GM13977 (cell line): ENCODE measurements at regions not wholly inside any gene's neighbourhood (a gene's known extent, or its start where the extent isn't known, plus 50 kb on each side); places are given as distances from the start of the nearest gene placed in this dataset.

Source experiments
- DNase-seq: peaks from one replicate; pipeline ENCODE4 v3.0.0; 2012; ENCODE audit warnings: low spot score
- in situ Hi-C: fragments of 300-500 bp; cut with MboI; formaldehyde crosslinking; loops from one replicate; pipeline ENCODE4 v1.12.0; 2022; ENCODE audit warnings: low sequenced_read_pairs, low pct_unique_long_range_greater_than_20kb, mixed read lengths, inconsistent platforms; ENCODE audit not compliant: unreplicated experiment
- TF ChIP-seq, protein P1 (sequence below): IDR thresholded peaks from 2 replicates; pipeline ENCODE4 v1.5.1; 2012; ENCODE audit warnings: mild to moderate bottlenecking, control low read depth; ENCODE audit not compliant: insufficient read depth; ENCODE audit errors: extremely low read depth, missing control alignments

DNA sequence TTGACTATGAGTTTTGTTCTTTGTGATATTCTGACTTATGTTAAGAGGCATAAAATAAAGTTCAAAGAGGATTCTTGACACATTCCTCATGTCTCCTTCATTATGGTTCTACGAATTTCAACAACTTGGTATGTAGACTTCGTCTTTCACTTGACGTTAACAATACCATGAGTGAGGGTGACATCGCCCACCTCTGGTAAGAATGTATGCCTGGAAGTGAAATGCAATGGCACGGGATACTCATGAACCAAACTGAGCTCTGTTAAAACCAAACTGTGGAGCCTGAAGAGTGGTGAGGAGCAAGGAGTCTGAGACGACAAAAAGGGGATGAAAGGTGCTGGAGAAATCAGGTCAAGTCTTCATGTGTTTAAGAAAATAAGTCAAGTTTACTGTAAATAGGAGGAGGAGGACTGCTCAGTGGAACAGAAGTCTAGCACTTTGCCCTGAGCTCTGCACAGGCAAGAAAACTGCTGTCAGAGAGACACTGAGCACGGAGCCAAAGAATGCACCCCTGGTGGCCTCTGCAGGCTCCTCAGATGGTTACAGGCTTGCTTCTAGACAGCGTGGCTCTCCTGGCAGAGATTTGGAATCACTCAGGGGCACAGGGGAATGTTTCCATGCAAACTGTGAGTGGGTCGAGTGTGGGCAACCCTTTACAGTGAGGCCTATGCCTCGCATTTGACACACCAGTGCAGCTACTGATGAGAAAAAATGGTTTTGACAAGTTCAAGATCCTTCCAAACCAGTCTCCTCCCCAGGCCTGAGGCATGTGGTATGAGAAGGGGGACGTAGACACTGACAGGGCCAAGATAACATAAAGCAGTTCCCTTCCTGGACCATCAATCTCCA lies 470.1 kb downstream of the IRX1 start:
- TF ChIP-seq, protein P1, sequence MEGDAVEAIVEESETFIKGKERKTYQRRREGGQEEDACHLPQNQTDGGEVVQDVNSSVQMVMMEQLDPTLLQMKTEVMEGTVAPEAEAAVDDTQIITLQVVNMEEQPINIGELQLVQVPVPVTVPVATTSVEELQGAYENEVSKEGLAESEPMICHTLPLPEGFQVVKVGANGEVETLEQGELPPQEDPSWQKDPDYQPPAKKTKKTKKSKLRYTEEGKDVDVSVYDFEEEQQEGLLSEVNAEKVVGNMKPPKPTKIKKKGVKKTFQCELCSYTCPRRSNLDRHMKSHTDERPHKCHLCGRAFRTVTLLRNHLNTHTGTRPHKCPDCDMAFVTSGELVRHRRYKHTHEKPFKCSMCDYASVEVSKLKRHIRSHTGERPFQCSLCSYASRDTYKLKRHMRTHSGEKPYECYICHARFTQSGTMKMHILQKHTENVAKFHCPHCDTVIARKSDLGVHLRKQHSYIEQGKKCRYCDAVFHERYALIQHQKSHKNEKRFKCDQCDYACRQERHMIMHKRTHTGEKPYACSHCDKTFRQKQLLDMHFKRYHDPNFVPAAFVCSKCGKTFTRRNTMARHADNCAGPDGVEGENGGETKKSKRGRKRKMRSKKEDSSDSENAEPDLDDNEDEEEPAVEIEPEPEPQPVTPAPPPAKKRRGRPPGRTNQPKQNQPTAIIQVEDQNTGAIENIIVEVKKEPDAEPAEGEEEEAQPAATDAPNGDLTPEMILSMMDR, result no peak
- in situ Hi-C loops, result no loop called here
- DNase-seq, result no peak

DNA sequence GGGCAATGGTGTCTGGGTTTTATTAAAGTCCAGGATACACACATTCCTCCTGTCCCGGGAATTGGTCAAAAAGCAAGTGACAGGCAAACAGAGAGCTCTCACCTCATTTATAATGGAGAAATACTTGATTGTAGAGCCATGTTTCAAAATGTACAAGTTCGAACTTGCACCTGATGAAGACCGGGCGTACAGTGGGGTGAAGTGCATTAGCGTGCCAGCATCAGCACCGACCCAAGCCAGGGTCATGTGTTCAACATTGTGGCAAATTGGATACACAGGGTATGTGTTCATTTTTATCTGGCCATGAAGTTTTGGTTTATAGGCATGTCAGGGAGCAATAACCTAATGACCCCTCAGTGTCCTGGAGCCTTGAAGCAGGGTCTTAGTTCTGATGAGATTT lies 472.5 kb downstream of the IRX1 start:
- DNase-seq, result no peak
- TF ChIP-seq, protein P1, result no peak
- in situ Hi-C loops, result no loop called here

DNA sequence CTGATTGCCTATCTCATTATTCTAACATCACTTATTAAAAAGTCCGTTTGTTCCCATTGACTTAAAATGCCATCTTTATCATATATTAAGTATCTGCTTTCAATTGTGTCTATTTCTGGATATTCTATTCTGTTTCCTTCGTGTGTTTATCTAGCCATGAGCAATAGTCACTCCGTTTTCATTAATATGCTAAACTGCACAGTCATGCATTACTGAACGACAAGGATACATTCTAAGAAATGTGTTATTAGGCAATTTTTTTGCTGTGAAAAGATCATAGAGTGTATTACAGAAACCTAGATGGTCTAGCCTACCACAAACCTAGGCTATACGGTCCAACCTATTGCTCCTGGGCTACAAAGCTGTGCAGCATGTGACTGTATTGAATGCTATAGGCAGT lies 482.9 kb downstream of the IRX1 start:
- in situ Hi-C loops, result no loop called here
- no peak for DNase-seq
- TF ChIP-seq, protein P1, result no peak

DNA sequence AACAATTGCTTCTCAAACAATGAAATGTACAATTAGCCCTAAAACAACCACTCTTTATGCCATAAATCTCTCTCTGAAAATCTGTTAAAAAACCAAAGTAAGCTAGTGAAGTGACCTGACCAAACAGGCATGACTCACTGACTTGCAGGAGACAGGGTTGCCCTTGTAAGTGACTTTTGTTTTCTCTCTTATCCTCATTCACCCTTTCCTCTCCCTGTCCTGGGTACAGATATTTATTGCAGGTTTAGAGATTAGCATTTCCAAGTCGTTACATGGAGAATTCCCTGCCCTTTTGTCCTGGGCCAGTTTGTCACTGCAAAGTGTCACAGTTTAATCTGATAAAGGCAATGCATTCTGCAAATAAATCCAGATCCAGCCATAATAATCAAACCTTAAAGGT lies 484.2 kb downstream of the IRX1 start:
- TF ChIP-seq, protein P1, result no peak
- DNase-seq, result no peak
- in situ Hi-C loops, result no loop called here

DNA sequence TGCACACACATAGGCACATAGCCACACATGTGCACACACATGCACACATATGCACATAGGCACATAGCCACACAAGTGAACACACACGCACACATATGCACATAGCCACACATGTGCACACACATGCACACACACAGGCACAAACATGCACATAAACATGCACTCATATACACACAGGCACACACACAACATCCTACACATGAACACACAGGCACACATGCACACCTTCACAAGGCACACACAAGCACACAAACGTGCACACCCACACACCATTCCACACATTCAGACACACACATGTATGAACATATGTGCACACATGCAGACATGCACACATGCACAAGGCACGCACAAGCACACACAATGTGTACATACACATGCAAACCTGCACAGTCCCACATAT lies 484.7 kb downstream of the IRX1 start:
- no peak for DNase-seq
- TF ChIP-seq, protein P1, result no peak
- in situ Hi-C loops, result no loop called here

DNA sequence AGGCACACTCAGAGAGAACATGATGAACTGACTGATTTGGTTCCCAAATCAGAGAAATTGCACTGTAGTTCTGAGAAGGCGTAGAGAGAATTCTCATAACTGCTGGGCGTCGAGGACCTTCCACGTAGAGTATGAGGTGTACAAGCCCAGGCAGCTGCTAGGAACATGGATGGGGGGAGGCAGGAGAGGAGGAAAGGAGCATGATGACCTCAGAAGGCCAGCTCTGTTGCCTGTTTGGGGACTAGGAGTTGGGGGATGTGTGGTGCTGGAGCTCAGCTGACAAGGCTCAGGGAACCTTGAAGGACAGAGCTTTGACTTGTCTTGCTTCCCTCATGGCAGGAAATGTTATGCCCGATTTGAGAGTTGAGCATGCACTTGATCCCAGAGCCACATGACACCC lies 485.4 kb downstream of the IRX1 start:
- in situ Hi-C loops, result no loop called here
- DNase-seq, result no peak
- TF ChIP-seq, protein P1, result no peak
